ENCODE measurements at regions not wholly inside any gene's neighbourhood (a gene's known extent, or its start where the extent isn't known, plus 50 kb on each side); places are given as distances from the start of the nearest gene placed in this dataset.
A peak's percentile ranks its signal among the peaks of the same experiment; 100 is the strongest.
"Not testable (repeated sequence)": the region's sequence is repeated elsewhere in the genome, so short reads cannot be mapped to it uniquely, and the experiment has no call there.

DNA sequence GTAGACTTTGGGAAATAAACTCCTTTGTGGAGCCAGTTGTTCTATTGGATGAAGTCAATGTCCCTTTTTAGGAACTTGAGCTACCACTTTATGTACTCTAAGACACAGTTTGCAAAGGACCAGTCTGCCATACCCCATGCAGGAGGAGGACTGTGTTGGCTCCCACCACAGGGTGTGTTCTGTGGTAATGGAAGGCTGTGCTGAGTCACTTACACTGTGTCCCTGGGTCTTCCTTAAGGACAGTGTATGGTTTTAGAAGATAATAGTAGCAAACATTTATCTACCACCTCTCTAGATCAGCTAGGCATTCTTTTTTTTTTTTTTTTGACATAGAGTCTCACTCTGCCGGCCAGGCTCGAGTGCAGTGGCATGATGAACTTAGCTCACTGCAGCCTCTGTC is 184.0 kb upstream of the PGRMC2 start:
- no peak for DNase-seq

DNA sequence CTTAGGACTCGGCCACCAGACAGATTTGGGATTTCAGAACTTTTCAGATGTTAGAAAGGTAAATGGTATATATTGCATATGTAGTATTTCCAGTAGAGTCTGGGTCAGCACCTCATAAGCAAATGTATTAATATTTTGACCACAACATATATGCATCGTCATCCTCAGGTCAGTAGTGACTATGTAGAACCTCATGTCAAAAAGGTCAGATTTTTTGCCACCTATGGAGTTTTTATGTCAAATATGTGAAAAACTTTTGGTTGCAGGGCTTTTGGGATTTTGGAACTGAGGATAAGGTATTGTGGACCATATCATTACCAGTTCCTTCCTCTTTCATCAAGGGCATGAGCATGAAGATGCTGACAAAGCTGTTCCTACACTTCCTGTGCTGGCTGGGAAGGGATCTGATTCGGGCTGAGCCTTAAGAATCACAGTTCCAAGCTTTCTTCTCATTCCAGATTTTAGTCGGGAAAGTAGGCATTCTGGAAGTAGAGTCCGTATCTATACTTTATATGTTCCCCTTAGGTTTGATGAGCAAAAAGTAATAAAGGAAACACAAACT is 183.0 kb upstream of the PGRMC2 start:
- DNase-seq, result no peak

DNA sequence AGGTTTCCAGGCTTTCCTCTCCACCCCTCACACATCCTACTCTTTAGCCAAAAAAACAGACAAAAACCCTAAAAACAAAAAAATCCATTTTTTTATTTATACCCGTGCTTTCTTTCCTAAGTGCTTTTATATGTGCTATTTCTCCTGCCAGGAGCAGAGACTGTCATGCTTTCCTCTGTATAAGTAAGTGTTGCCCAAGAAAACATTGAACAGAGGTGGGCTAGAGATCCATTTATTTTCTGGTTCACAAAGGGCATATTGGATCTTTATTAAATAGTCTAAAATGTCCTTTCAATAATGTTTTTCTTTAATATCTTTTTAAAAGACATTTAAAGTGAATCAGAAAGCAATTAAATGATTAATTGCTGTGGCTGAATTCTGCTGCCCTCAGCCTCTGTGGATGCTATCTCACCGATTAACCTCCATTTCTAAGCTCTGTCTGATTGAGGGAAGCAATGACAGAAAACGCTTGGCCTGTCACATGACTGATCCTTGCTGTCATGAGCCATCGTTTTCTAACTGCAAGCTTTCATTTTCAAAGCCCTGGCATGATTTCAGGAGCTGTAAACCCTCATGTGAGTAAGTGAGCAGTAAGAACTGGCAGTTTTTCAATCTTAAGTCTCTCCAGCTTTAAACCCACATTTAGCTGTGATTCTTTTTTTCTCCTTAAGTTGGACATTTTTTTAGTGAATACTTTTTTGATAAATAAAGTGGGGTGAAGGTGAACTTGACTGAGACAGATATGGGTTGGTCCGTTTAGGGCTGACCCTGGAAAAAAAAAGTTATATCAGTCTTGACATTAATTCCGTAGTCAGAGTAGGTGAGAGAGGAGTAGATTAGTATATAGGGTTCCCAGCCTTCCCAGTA is 180.7 kb upstream of the PGRMC2 start:
- no peak for DNase-seq

DNA sequence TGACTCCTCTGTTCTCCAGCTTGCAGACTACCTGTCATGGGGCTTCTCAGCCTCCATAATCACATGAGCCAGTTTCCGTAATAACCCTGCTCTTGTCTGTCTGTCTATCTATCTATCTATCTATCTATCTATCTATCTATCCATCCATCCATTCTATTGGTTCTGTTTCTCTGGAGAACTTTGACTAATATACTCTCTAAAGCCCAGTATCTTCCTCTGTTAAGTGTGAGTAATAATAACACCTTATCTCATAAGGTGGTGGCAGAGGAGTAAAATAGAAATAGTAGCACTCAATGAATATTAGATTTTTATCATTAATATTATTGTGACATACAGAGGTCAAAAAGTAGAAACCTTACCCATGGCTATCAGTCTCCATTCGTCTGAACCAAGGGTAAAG is 177.9 kb upstream of the PGRMC2 start:
- no peak for DNase-seq

DNA sequence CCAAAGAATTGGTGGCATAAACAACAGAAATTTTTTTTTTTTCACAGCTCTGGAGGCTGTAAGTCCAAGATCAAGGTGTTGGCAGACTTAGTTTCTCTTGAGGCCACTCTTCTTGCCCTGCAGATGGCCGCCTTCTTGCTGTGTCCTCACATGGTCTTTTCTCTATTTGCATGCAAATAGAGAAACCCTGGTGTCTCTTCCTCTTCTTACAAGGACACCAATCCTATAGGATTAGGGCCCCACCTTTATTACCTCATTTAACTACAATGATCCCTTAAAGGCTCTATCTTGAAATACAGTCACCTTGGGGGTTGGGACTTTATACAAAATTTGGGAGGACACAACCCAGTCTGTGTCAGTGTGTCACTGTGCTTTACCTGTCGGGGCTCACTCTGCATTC is 175.4 kb upstream of the PGRMC2 start:
- DNase-seq, result no peak

DNA sequence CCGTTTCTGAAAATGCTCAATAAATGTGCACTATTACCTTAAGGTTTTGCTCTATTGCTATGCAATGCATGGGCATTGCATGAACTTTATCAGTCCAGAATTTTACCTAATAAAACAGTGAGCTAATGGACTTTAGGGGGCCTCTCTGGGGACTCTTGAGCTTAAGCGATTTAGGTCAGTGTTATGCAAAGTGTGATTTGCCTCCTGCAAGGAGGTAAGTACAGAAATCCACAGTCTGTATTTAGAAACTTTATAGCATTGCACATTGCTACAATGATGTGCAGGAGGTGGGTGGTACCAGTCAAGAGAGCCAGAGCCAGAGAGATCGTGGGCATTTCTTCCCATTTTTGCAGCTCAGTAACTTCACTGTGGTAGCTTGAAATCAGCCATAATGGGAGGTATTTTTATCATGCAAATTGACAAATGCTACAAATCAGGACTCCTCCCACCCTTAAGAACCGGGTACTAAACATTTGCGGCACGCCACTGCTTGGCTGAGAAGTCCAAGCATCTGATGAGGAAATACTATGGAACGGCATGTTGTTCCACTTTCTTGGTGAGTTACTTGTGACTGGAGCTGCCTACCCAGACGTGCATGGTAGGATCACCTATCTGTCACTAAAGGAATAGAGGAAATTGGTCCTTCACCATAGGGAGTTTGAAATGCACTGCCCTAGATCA is 174.6 kb upstream of the PGRMC2 start:
- DNase-seq, result no peak

DNA sequence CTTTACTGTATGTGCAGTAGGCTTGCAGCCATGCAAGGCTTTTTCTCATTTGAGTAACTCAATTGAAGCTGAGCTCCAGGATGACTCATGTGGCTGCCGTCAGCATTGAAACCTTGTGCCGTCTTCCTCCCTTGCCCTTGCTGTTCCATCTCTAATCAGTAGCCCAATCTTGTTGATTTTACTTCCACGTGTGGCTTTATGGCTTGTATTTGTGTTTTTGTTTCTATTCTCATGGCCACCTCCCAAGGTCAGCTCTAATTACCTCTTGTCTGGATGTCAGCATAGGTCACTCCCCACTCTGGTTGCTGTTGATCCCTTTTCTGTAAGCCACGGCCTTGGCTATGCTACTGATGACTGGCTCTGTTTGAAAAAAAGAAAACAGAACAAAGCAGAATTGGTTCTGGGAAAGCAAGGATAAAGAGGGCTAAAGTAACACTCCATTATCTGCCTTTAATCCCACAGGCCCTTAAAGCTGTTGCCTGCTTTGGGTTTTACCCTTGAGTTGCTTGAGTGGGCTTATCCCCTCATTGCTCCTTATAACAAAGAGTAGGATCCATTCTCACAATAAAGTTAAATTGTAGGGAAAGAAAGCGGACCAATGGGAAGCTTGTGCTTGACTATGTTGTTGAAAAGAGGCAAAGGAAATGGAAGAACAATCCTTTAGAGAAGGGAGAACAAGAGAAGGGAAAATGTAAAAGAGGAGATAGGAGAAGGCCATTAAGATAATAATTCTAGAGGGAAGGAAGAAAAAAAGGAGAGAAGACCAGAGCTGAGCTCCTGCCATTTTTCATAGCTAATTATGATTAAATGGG is 173.9 kb upstream of the PGRMC2 start:
- DNase-seq, result no peak

DNA sequence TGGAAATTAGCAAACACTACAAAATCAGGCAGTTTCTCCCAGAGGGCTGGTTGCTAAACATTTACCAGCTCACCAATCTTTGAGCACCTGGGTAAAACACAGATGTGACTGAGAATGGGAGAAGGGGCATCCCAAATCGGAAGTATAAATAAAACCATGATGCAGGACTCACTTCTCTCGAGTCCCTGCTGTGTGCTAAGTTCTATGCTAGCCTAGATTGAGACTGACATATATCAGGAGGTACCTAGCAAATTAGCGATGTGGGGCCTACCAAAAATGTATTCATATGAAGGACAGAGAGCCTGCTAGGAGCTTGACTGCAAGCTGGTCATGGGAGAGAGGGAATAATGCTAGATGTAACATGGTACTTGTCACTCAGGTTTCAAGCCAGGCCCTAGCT is 171.9 kb upstream of the PGRMC2 start:
- DNase-seq, result no peak

DNA sequence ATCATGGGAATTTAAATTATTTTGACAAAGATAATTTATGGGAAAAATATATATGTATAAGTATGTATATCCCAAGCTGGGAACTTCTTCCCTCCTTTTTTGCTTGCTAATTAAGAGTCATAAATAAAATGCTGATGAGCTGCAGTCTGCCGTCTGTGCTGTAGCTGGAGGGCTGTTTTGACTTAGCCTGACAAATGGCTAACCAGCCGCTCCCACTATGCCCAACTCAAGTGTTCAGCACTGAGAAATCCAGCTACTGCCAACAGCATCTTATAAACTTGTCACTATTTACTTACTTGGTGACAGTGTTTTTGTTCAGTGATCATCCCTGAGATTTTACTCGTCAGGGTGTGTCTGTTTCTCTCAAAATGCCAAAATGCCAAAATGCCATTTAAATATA is 171.2 kb upstream of the PGRMC2 start:
- DNase-seq, result no peak

DNA sequence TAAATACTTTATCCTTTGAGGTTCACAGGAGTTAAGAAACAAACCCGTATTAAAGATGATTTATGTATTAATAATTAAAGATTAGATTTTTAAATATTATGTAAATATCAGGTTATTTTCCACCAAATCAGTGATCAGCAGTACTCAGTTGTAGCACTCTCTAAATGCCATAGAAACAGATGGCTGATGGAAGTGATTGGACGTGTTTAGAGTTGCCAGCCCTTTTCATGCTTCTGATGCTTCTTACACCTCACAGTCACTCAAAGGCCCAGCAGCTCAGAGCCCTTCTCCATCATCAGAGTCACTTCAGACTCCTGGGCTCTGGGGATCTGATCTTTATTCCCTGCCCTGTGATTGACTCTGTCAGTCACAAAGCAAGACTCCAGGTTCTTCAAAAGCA is 170.1 kb upstream of the PGRMC2 start:
- DNase-seq, result no peak

DNA sequence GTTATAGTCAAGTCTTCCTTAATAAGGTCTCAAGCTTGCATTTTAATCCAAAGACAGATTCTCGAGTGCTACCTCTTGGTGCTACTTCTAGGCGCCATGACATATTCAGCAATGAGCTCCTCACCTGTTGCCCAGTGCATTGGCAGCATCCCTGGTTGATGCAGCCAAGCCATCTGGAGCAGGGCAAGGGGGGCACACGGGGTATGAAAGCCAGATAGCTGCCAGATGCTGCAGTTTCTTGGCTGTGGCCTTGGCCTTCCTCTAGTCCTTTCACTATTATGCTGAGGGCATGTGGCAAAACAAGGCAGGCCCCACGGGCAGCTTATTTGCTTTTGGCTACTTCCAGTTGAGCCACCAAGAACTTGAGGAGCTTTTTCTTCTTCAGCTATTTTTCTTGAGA is 168.6 kb upstream of the PGRMC2 start:
- no peak for DNase-seq

DNA sequence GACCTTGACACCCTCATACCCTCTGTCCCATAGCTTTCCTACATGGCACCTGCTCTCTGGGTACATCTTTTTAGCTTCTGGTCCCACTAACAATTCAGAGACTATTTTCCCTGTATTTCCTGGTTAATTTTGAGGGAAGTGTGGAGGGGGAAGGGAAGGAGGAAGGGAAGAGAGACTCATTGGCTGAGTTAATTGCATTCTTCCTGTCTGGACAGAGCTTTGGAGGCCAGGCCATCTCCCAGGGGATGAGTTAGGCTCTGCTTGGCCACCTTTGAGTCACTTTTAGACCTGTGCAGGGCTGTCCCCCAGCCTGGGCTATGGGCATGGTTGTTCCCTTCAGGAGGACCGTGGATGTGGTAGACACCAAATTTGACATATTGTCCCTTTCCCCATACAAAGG is 167.9 kb upstream of the PGRMC2 start:
- DNase-seq, result no peak

DNA sequence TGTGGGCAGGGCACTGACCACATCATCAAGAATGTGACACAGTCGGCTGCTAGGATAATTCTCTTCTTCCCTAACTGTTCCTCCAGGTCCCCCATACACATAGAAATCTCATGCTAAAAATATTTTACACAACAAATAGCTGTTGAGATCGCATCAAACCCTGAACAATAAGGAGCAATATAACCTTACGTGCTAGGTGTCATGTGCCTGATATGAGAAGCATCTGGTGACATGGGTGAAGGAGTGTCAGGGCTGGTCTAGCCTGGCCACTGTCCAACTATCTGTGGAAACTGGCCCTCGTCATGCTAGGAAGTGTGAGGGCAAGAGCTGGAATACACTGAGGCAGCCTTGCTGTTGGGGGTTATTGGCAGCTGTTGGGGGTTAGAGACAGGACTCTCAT is 167.3 kb upstream of the PGRMC2 start:
- no peak for DNase-seq

DNA sequence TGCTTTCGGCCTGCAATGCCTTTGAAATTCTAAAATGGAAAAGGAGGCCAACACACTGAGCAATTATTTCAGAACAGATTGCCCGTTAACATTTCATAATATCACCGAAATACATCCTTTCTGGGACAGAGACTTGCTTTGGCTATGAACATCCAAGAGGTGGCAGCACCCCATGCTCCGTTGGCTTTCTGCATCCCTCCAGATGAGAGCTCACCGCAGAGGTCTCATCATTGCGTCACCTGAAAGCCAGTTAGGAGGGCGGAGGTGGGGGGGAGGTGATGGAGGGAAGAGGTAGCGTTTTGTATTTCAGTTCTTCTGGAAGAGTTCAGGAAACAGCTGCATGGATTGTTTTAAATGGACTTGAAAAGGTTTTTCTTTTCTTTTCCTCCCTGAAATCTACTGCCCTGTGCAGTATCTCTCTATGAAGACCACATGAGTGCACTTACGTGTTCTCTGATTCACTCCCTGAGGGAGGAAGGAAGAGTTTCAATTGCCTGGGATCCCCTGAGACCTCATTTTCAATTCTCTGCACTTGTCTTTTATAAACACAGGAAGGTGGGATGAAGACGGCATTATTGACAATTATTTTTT is 166.8 kb upstream of the PGRMC2 start:
- peak; percentile 26 for DNase-seq

DNA sequence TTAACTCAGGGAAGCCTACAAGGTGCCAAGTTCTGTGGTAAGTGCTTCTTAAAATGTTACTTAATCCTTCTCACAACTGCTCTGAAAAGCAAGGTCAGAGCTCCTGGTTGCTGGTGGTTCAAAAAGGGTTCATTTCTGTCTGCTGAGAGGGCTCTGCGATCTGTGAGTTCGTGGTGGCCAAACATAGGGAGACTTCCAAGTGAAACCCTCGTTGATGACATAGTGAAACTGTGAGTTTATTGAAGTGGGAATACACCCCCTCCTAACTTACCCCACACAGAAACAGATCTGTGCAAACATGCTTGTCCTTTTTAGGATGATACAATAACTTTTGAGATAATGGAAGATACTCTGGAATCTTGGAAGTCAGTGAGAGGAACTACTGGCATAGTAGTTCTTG is 164.8 kb upstream of the PGRMC2 start:
- DNase-seq, result no peak

DNA sequence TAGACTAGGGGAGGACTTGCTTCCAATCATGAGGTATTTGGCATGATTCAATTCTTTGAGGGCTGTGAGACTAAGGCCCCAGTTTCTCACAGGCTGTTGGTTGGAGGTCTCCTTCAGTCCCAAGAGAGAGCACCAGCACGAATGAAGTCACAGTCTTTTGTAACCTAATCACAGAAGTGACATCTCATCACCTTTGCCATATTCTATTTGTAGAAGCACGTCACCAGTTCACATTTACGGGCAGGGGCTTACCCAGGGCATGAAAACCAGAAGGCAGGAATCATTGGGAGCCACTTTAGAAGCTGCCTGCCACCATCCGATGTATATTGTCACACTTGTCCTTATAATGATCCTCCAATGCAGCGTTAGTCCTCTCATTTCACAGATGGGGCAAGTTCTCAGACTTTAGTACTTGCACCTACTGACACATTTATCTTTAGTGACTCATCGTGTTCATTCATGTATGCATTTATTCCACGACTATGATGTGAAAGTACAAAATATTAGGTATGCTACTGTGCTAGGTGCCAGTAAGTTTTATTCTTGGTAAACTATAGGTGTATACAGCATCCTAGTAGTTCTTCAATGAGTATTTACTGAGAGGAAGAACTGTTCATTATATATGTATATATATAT is 163.8 kb upstream of the PGRMC2 start:
- DNase-seq, result no peak

DNA sequence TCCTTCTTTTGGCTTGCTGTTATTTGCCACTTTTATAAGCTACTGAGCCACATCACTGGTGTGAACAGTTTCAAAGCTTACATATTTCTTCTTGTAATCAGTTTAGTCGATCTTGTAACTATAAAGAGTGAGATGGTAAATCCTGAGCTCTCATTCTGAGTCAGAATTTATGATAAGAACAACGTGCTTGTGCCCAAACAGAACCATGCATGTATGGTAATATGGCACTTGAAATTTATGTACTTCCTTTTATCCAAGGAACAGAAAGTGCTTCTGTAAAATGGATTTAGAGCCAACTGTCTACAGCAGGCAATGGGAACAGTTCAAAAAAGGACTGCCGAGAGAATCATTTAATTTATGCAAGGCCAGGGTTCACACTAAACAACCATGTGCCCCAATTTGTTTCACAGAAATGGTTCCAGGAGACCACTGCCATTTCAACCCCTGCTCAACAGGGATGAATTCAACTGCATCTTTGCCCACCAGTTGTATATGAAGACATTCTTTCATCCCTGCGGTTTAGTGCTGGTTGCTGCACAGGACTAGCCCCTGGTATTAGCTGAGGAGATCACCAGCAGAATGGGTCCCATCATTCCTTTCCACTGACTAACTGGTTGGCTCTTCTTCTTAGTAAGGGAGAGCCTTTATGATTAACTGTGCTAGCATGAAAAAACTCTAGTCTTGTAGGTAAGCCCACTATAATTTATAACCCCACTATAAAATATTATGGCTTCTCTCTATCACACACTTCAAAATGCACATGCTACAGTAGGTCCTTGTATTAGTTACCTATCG is 162.9 kb upstream of the PGRMC2 start:
- no peak for DNase-seq

DNA sequence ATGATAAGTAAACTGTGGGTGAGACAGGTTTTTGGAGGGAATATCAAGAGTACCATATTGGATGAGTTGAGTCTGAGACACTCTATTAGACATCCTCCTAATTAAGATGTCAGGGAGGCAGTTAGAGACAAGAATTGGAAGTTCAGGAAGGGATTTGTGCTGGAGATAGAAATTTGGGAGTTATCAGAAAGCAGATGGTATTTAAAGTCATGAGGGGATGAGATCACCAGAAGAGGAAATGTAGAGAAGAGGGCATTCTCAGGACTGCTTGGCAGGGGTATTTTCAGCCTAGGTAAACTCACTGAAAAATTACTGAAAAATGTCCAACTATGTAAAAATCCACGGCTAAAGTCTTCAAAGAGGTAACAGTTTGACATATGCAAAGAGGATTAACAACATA is 161.6 kb upstream of the PGRMC2 start:
- no peak for DNase-seq

DNA sequence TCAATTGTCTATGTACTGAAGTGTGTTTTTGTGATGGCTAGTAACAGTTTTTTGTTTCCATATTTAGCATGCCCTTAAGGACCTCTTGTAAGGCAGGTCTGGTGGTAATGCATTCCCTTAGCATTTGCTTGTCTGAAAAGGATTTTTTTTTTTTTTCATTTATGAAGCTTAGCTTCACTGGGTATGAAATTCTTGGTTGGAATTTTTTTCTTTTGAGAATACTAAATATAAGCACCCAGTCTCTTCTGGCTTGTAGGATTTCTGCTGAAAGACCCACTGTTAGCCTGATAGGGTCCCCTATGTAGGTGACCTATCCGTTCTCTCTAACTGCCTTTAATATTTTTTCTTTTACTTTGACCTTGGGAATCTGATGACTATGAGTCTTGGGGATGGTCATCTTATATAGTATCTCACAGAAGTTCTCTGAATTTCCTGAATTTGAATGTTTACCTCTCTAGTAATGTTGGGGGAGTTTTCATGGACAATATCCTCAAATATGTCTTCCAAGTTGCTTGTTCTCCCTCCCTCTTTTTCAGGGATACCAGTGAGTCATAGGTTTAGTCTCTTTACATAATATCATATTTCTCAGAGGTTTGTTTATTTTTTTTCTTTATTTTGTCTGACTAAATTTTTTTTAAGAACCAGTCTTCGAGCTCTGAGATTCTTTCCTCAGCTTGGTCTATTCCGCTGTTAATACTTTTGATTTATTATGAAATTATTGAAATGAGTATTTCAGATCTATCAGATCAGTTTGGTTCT is 157.1 kb upstream of the PGRMC2 start:
- DNase-seq, result no peak

DNA sequence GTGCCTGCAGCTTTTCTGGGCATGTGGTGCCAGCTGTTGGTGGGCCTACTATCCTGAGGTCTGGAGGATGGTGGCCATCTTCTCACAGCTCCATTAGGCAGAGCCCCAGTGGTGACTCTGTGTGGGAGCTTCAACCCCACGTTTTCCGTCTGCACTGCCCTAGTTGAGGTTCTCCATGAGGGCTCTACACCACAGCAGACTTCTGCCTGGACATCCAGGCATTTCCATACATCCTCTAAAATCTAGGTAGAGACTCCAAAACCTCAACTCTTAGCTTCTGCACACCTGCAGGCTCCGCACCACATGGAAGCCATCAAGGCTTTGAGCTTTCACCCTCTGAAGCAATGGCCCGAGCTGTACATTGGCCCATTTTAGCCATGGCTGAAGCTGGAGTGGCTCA is 153.3 kb upstream of the PGRMC2 start:
- no peak for DNase-seq

DNA sequence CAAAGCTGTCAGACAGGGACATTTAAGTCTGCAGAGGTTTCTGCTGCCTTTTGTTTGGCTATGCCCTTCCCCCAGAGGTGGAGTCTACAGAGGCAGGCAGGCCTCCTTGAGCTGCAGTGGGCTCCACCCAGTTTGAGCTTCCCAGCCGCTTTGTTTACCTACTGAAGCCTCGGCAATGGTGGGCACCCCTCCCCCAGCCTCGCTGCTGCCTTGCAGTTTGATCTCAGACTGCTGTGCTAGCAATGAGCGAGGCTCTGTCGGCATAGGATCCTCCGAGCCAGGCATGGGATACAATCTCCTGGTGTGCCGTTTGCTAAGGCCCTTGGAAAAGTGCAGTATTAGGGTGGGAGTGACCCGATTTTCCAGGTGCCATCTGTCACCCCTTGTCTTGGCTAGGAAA is 149.4 kb upstream of the PGRMC2 start:
- DNase-seq, result not testable (repeated sequence)

Data from GF-D8 (cell line).